HFFc6 (cell line): ENCODE measurements at regions not wholly inside any gene's neighbourhood (a gene's known extent, or its start where the extent isn't known, plus 50 kb on each side); places are given as distances from the start of the nearest gene placed in this dataset.

Source experiments
- DNase-seq: peaks from one replicate; pipeline ENCODE4 v3.0.0-alpha.2; 2018
- H3K27ac Mint-ChIP-seq: 2 replicates; pipeline ENCODE4 v1.8.0; 2020; ENCODE audit warnings: mild to moderate bottlenecking, mixed read lengths
- H3K27me3 Mint-ChIP-seq: 2 replicates; pipeline ENCODE4 v1.8.0; 2021; ENCODE audit warnings: mild to moderate bottlenecking, moderate library complexity, mixed read lengths; ENCODE audit not compliant: insufficient read depth
- H3K36me3 Mint-ChIP-seq: 2 replicates; pipeline ENCODE4 v1.8.0; 2021; ENCODE audit warnings: low read depth, mixed read lengths
- H3K4me1 Mint-ChIP-seq: 2 replicates; pipeline ENCODE4 v1.8.0; 2020; ENCODE audit warnings: low read depth, mixed read lengths
- H3K4me3 Mint-ChIP-seq: 2 replicates; pipeline ENCODE4 v1.8.0; 2020; ENCODE audit warnings: mild to moderate bottlenecking, moderate library complexity, mixed read lengths
- H3K9me3 Mint-ChIP-seq: 2 replicates; pipeline ENCODE4 v1.8.0; 2020; ENCODE audit warnings: mild to moderate bottlenecking, mixed read lengths
- TF ChIP-seq, protein P1 (sequence below): fragments of 200-600 bp; sonication (generic); IDR thresholded peaks from 2 replicates; pipeline ENCODE4 v1.5.0; 2021; ENCODE audit warnings: antibody characterized with exemption, mild to moderate bottlenecking

DNA sequence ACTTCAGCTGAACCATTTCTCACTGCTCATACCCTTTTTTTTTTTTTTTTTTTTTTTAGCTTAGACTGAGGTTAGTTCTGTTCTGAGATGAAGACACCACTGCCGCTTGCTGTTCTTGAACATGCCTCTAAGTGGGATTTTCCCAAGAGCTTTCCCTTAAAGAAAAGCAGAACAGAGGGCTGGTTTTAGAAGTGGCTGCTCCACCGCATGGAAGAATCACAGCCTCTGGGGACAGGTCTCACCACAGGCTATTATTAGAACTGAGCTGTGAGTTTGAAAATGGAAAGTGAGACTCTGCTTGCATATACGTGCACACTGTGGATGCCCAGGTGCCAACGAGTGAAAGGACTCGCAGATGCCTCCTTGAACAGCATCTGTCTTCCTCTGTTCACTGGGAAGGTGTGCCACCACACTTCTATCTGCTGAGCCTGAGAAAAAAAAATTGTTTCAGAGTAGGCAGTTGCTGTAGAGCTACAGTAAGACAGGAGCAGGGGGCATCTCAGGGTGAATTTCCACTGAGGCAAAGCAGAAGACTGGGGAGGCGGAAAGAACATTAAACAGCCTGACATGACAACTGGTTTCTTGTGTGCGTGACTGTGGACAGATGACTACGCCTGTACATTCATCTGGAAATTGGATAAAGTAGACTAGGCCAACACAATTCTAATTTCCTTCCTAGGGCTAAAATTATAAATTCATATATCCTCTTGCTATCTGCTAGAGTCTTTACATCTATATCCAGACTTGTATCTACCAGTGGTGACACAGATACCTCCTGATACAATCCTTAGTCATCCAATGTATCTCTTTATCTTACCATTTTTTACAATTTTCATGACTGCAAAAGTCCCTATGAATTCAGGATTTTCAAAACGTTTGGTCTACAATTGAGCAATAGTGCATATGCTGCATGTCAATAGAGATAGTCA lies 1045.7 kb upstream of the CELF4 start:
- Mint-ChIP-seq H3K4me1 (no peaks in the 10 kb centered on the region), H3K4me3 (no peak overlapping the region), H3K9me3 (peaks cover 29% of the 10 kb centered on the region), H3K36me3 (no peaks in the 10 kb centered on the region), H3K27me3 (no peaks in the 10 kb centered on the region), H3K27ac (no peak overlapping the region)
- DNase-seq, result no peak
- TF ChIP-seq, protein P1, sequence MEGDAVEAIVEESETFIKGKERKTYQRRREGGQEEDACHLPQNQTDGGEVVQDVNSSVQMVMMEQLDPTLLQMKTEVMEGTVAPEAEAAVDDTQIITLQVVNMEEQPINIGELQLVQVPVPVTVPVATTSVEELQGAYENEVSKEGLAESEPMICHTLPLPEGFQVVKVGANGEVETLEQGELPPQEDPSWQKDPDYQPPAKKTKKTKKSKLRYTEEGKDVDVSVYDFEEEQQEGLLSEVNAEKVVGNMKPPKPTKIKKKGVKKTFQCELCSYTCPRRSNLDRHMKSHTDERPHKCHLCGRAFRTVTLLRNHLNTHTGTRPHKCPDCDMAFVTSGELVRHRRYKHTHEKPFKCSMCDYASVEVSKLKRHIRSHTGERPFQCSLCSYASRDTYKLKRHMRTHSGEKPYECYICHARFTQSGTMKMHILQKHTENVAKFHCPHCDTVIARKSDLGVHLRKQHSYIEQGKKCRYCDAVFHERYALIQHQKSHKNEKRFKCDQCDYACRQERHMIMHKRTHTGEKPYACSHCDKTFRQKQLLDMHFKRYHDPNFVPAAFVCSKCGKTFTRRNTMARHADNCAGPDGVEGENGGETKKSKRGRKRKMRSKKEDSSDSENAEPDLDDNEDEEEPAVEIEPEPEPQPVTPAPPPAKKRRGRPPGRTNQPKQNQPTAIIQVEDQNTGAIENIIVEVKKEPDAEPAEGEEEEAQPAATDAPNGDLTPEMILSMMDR, result no peak

- TF ChIP-seq, protein P1, result no peak
- peaks cover 44% of the 10 kb centered on the region for H3K9me3 Mint-ChIP-seq
- H3K4me3 Mint-ChIP-seq, result no peak overlapping the region
- H3K4me1 Mint-ChIP-seq, result no peaks in the 10 kb centered on the region
- H3K36me3 Mint-ChIP-seq, result 0 out of 2 replicates have a peak, but pooled peaks cover 7% of the 10 kb centered on the region
- H3K27me3 Mint-ChIP-seq, result no peaks in the 10 kb centered on the region
- H3K27ac Mint-ChIP-seq, result no peak overlapping the region
- DNase-seq, result no peak
Observed at GRCh38 chr18:38606841-38607240, 1041.2 kb upstream of the CELF4 start.

GRCh38 chr18:38602341-38602740 lies 1036.7 kb upstream of the CELF4 start:
- H3K9me3 Mint-ChIP-seq, result peaks cover 56% of the 10 kb centered on the region
- H3K27ac Mint-ChIP-seq, result no peak overlapping the region
- H3K4me1 Mint-ChIP-seq, result no peaks in the 10 kb centered on the region
- TF ChIP-seq, protein P1, result no peak
- no peaks in the 10 kb centered on the region for H3K27me3 Mint-ChIP-seq
- H3K4me3 Mint-ChIP-seq, result no peak overlapping the region
- 0 out of 2 replicates have a peak, but pooled peaks cover 7% of the 10 kb centered on the region for H3K36me3 Mint-ChIP-seq
- no peak for DNase-seq

GRCh38 chr18:38587571-38587970 lies 1022.0 kb upstream of the CELF4 start:
- TF ChIP-seq, protein P1, result no peak
- no peaks in the 10 kb centered on the region for H3K4me1 Mint-ChIP-seq
- H3K4me3 Mint-ChIP-seq, result no peak overlapping the region

DNA sequence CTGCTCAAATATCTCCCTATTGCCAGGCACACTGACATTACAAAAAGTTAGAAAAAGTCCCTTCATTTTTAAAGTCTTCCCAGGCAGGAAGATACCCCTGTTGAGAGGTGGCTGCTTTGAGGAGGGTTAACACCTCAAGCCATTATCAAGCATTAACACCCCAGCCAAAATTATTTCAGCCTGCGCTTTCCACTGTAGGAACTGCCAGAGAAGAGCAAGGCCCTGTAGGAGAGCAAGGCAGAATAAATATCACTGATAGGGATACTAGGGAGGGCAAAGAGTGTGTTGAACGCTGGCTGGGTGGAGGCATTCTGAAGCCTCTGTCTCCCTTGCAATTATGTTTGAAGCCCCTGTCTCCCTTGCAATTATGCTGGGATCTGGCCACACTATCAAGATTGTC lies 1020.7 kb upstream of the CELF4 start:
- H3K27ac Mint-ChIP-seq, result no peak overlapping the region
- TF ChIP-seq, protein P1, result no peak
- H3K9me3 Mint-ChIP-seq, result peaks cover 36% of the 10 kb centered on the region
- H3K4me3 Mint-ChIP-seq, result no peak overlapping the region
- H3K27me3 Mint-ChIP-seq, result no peaks in the 10 kb centered on the region
- no peaks in the 10 kb centered on the region for H3K36me3 Mint-ChIP-seq
- no peaks in the 10 kb centered on the region for H3K4me1 Mint-ChIP-seq
- DNase-seq, result no peak

More at GRCh38 chr18:38587571-38587970, 1022.0 kb upstream of the CELF4 start:
- no peaks in the 10 kb centered on the region for H3K27me3 Mint-ChIP-seq
- peaks cover 28% of the 10 kb centered on the region for H3K9me3 Mint-ChIP-seq
- no peaks in the 10 kb centered on the region for H3K36me3 Mint-ChIP-seq
- DNase-seq, result no peak
- H3K27ac Mint-ChIP-seq, result no peak overlapping the region
